ENCODE measurements at regions not wholly inside any gene's neighbourhood (a gene's known extent, or its start where the extent isn't known, plus 50 kb on each side); places are given as distances from the start of the nearest gene placed in this dataset.

GRCh38 chr1:220958234-220958633 lies 79.0 kb downstream of the HLX start:
- no TSS peak for BruUV-seq (replicated peaks)
- Histone ChIP-seq H3K9me3 (replicated peaks; ENCODE audit: control insufficient read depth, insufficient read depth, low read length) (no peaks in the 10 kb centered on the region), H3K79me2 (ENCODE audit: control insufficient read depth, insufficient read depth, low read length) (no peaks in the 10 kb centered on the region), H3K4me2 (ENCODE audit: insufficient read depth, low read length) (no peak overlapping the region), H3K4me3 (replicated peaks in 1 of 3; ENCODE audit: insufficient read depth in 1 of 3, low read depth in 1 of 3, low read length in 3 of 3) (no peak overlapping the region), H3K36me3 (ENCODE audit: control insufficient read depth in 2 of 2, extremely low read depth in 1 of 2, insufficient read depth in 2 of 2, low read length in 2 of 2) (no peaks in the 10 kb centered on the region), H2AFZ (ENCODE audit: low read depth, low read length) (no peak overlapping the region), H3K27me3 (ENCODE audit: control insufficient read depth in 2 of 2, insufficient read depth in 2 of 2, low read length in 2 of 2) (no peaks in the 10 kb centered on the region), H4K20me1 (replicated peaks; ENCODE audit: control insufficient read depth, extremely low read depth, insufficient read depth, low read length) (no peaks in the 10 kb centered on the region), H3K9me1 (replicated peaks; ENCODE audit: control insufficient read depth, extremely low read depth, insufficient read depth, low read length) (no peaks in the 10 kb centered on the region), H3K9ac (replicated peaks; ENCODE audit: extremely low read depth, insufficient read depth, low read length) (no peak overlapping the region), H3K27ac (ENCODE audit: insufficient read depth, low read depth, low read length) (no peak overlapping the region), H3K4me1 (ENCODE audit: control insufficient read depth, extremely low read depth, insufficient read depth, low read length) (no peaks in the 10 kb centered on the region)
- FAIRE-seq = no peak
- TF ChIP-seq MYC (IDR thresholded peaks at IDR 0.05; ENCODE audit: low read depth, low read length) (no peak), GATA2 (IDR thresholded peaks at IDR 0.05; ENCODE audit: insufficient read depth, insufficient read length, low read depth, low read length) (no peak), JUN (IDR thresholded peaks at IDR 0.05; ENCODE audit: borderline replicate concordance, insufficient read depth, insufficient read length, low read depth) (no peak), POLR2A (IDR thresholded peaks at IDR 0.05; ENCODE audit: low read depth, low read length) (no peak), FOS (IDR thresholded peaks at IDR 0.05; ENCODE audit: borderline replicate concordance, insufficient read depth, low read length) (no peak), POLR2AphosphoS5 (IDR thresholded peaks at IDR 0.05; ENCODE audit: insufficient read depth, low read depth, low read length) (no peak), MAX (IDR thresholded peaks at IDR 0.05; ENCODE audit: insufficient read depth, insufficient read length) (no peak), CTCF (IDR thresholded peaks at IDR 0.05; ENCODE audit: extremely low read depth in 1 of 2, insufficient read depth in 1 of 2, low read depth in 1 of 2, low read length in 2 of 2) (no peak), EZH2 (IDR thresholded peaks at IDR 0.05; ENCODE audit: borderline replicate concordance, low read depth, low read length, severe bottlenecking) (no peak)
- CTCF ChIA-PET = no interaction called here
- no peak for DNase-seq (ENCODE audit: low read depth, low spot score)
- dilution Hi-C loops (cut with MboI; ENCODE audit: extremely low pct_ligation_motif_present, low sequenced_read_pairs) (no loop called here), intact Hi-C loops (cut with micrococcal nuclease) (no loop called here)
- POLR2A ChIA-PET = no interaction called here
